ENCODE measurements at regions not wholly inside any gene's neighbourhood (a gene's known extent, or its start where the extent isn't known, plus 50 kb on each side); places are given as distances from the start of the nearest gene placed in this dataset.

GRCh38 chr5:28544501-28544900 is 1506.1 kb upstream of the CDH9 start:
- DNase-seq = no peak

- DNase-seq = no peak
These were observed 1505.2 kb upstream of the CDH9 start for GRCh38 chr5:28543473-28544098.

GRCh38 chr5:28542987-28543386 is 1504.6 kb upstream of the CDH9 start:
- no peak for DNase-seq

- no peak for DNase-seq
These were observed 1485.7 kb upstream of the CDH9 start for GRCh38 chr5:28523888-28524635.

- no peak for DNase-seq
These were observed 1485.0 kb upstream of the CDH9 start for GRCh38 chr5:28523416-28523815.

GRCh38 chr5:28517691-28518090 is 1479.3 kb upstream of the CDH9 start:
- DNase-seq = no peak

GRCh38 chr5:28516722-28517121 is 1478.3 kb upstream of the CDH9 start:
- no peak for DNase-seq

- DNase-seq = no peak
These were observed 1474.3 kb upstream of the CDH9 start for GRCh38 chr5:28512648-28513047.

GRCh38 chr5:28505121-28505520 is 1466.7 kb upstream of the CDH9 start:
- no peak for DNase-seq

GRCh38 chr5:28500511-28500910 is 1462.1 kb upstream of the CDH9 start:
- no peak for DNase-seq

GRCh38 chr5:28499766-28500290 is 1461.4 kb upstream of the CDH9 start:
- DNase-seq = no peak

GRCh38 chr5:28495876-28496275 is 1457.5 kb upstream of the CDH9 start:
- DNase-seq = no peak

- DNase-seq = no peak
These were observed 1455.1 kb upstream of the CDH9 start for GRCh38 chr5:28493456-28493855.

- DNase-seq = no peak
These were observed 1450.4 kb upstream of the CDH9 start for GRCh38 chr5:28488752-28489151.

- no peak for DNase-seq
These were observed 1445.1 kb upstream of the CDH9 start for GRCh38 chr5:28483327-28484025.

- no peak for DNase-seq
These were observed 1435.2 kb upstream of the CDH9 start for GRCh38 chr5:28473531-28474107.

- DNase-seq = no peak
These were observed 1429.8 kb upstream of the CDH9 start for GRCh38 chr5:28468166-28468565.

GRCh38 chr5:28463728-28464127 is 1425.3 kb upstream of the CDH9 start:
- DNase-seq = no peak

GRCh38 chr5:28451483-28451882 is 1413.1 kb upstream of the CDH9 start:
- DNase-seq = no peak

GRCh38 chr5:28450997-28451396 is 1412.6 kb upstream of the CDH9 start:
- DNase-seq = no peak

GRCh38 chr5:28448791-28449190 is 1410.4 kb upstream of the CDH9 start:
- no peak for DNase-seq

- no peak for DNase-seq
These were observed 1392.3 kb upstream of the CDH9 start for GRCh38 chr5:28430565-28431178.

GRCh38 chr5:28421141-28421540 is 1382.8 kb upstream of the CDH9 start:
- DNase-seq = no peak
